Hepatocyte (in vitro differentiated cells): ENCODE measurements at regions not wholly inside any gene's neighbourhood (a gene's known extent, or its start where the extent isn't known, plus 50 kb on each side); places are given as distances from the start of the nearest gene placed in this dataset.

Source experiments
- DNase-seq: peaks from one replicate; pipeline ENCODE4 v3.0.0-alpha.2; 2016; ENCODE audit warnings: low spot score
- H2AFZ ChIP-seq: fragments of 200-600 bp; sonication (generic); 2 replicates; pipeline ENCODE4 v1.6.0; 2016; ENCODE audit warnings: antibody characterized with exemption, mild to moderate bottlenecking
- H3K27ac ChIP-seq: fragments of 200-600 bp; sonication (generic); 2 replicates; pipeline ENCODE4 v1.5.1; 2016; ENCODE audit warnings: mild to moderate bottlenecking
- H3K27me3 ChIP-seq: fragments of 200-600 bp; sonication (generic); 2 replicates; pipeline ENCODE4 v1.6.1; 2016
- H3K36me3 ChIP-seq: fragments of 200-600 bp; sonication (generic); replicated peaks from 2 replicates; pipeline ENCODE4 v1.5.1; 2016; ENCODE audit warnings: low read depth; ENCODE audit not compliant: insufficient read depth
- H3K4me1 ChIP-seq: fragments of 200-600 bp; sonication (generic); 2 replicates; pipeline ENCODE4 v1.5.1; 2016; ENCODE audit warnings: mild to moderate bottlenecking, moderate library complexity; ENCODE audit not compliant: insufficient read depth
- H3K4me2 ChIP-seq: fragments of 200-600 bp; sonication (generic); 2 replicates; pipeline ENCODE4 v1.6.0; 2016
- H3K4me3 ChIP-seq: fragments of 200-600 bp; sonication (generic); 2 replicates; pipeline ENCODE4 v1.5.1; 2016; ENCODE audit warnings: mild to moderate bottlenecking
- H3K79me2 ChIP-seq: fragments of 200-600 bp; sonication (generic); 2 replicates; pipeline ENCODE4 v1.6.0; 2017; ENCODE audit warnings: mild to moderate bottlenecking
- H3K9me2 ChIP-seq: fragments of 200-600 bp; sonication (generic); replicated peaks from 2 replicates; pipeline ENCODE4 v1.6.0; 2017; ENCODE audit warnings: mild to moderate bottlenecking; ENCODE audit not compliant: insufficient read depth
- H3K9me3 ChIP-seq: fragments of 200-600 bp; sonication (generic); 2 replicates; pipeline ENCODE4 v1.5.1; 2016; ENCODE audit warnings: low read depth, mild to moderate bottlenecking
- H4K20me1 ChIP-seq: fragments of 200-600 bp; sonication (generic); 2 replicates; pipeline ENCODE4 v1.6.0; 2016; ENCODE audit warnings: mild to moderate bottlenecking; ENCODE audit not compliant: insufficient read depth, poor library complexity, severe bottlenecking
- EZH2 ChIP-seq: fragments of 200-600 bp; sonication (generic); IDR thresholded peaks from 2 replicates; pipeline ENCODE4 v1.6.1; 2016; ENCODE audit warnings: antibody characterized with exemption, mild to moderate bottlenecking, borderline replicate concordance
- EZH2phosphoT487 ChIP-seq: fragments of 200-600 bp; sonication (generic); IDR thresholded peaks from one replicate; pipeline ENCODE4 v1.6.1; 2018; ENCODE audit warnings: antibody characterized with exemption, mild to moderate bottlenecking, low read depth, moderate library complexity; ENCODE audit not compliant: unreplicated experiment, severe bottlenecking
- WGBS: methylation state at CpG from one replicate; pipeline ENCODE4 v1.1.6; 2016; ENCODE audit warnings: low lambda C conversion rate; ENCODE audit errors: missing lambda C conversion rate; 5-methylcytosine and 5-hydroxymethylcytosine counted together
- TF ChIP-seq, protein P1 (sequence below): fragments of 200-600 bp; sonication (generic); IDR thresholded peaks from 2 replicates; pipeline ENCODE4 v1.5.1; 2016; ENCODE audit warnings: antibody characterized with exemption, mild to moderate bottlenecking; ENCODE audit not compliant: poor library complexity

DNA sequence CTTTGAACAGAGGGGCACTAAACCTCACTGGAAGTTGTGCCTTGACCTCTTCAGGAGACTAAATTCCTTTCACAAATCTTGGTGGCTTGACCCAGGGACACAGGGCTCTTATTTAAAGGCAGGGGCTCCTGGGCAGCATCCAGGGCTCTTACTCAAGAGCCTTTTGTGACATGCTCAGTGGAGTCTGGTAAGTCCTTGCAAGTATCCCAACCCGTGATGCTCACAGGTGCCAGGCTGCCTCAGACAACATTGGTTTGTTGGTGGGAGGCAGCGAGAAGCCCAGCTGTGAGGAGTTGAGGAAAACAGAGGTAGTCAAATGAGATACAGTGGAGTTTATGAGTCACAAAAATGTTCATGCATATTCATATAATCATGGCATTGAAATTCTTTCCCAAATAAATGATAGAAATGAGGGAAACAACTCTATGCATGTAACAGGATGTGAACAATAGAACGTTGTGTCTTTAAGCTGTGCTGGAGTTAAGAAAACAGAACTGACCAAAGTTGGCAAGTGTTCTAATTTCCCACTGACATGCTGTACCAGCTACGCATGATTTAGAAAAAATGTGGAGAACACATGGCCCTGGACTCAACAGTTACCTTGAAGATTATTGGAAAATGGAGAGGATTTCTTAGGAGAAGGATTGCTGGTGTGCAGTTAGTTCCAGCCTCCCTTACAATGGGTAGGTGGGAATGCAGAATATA lies 654.5 kb upstream of the COBL start:
- Histone ChIP-seq H3K79me2 (no peaks in the 10 kb centered on the region), H2AFZ (no peak overlapping the region), H3K4me2 (no peak overlapping the region), H3K27me3 (no peaks in the 10 kb centered on the region), H3K4me3 (no peak overlapping the region), H3K9me3 (no peaks in the 10 kb centered on the region), H4K20me1 (no peaks in the 10 kb centered on the region), H3K27ac (no peak overlapping the region), H3K9me2 (no peaks in the 10 kb centered on the region), H3K4me1 (no peaks in the 10 kb centered on the region), H3K36me3 (no peaks in the 10 kb centered on the region)
- TF ChIP-seq, protein P1, sequence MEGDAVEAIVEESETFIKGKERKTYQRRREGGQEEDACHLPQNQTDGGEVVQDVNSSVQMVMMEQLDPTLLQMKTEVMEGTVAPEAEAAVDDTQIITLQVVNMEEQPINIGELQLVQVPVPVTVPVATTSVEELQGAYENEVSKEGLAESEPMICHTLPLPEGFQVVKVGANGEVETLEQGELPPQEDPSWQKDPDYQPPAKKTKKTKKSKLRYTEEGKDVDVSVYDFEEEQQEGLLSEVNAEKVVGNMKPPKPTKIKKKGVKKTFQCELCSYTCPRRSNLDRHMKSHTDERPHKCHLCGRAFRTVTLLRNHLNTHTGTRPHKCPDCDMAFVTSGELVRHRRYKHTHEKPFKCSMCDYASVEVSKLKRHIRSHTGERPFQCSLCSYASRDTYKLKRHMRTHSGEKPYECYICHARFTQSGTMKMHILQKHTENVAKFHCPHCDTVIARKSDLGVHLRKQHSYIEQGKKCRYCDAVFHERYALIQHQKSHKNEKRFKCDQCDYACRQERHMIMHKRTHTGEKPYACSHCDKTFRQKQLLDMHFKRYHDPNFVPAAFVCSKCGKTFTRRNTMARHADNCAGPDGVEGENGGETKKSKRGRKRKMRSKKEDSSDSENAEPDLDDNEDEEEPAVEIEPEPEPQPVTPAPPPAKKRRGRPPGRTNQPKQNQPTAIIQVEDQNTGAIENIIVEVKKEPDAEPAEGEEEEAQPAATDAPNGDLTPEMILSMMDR = no peak
- no peak for TF ChIP-seq EZH2
- no peak for TF ChIP-seq EZH2phosphoT487
- no peak for DNase-seq
- WGBS = 86% methylated on average over 4 of the region's 4 CpGs

DNA sequence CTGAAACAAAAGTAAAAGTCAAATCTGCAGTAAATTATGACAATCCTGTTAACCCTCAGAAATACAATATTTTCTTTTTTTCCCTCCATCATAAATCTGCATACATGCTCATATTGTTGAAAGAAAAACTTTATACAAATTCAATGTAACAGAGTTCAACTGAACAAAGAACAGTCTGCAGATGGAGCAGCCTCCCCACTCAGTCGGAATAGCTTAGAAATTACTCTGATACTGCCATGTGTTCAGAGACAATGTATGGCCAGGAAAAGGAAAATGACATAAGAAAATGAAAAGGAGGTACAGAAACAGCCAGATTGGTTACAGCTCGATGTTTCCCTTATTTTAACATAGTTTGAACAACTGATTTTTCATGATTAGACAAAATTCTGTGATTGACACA lies 651.9 kb upstream of the COBL start:
- no peaks in the 10 kb centered on the region for H3K9me3 ChIP-seq
- H3K27me3 ChIP-seq = no peaks in the 10 kb centered on the region
- no peaks in the 10 kb centered on the region for H4K20me1 ChIP-seq
- no peaks in the 10 kb centered on the region for H3K79me2 ChIP-seq
- H3K36me3 ChIP-seq = no peaks in the 10 kb centered on the region
- H3K9me2 ChIP-seq = no peaks in the 10 kb centered on the region
- no peak overlapping the region for H2AFZ ChIP-seq
- WGBS = 83% methylated on average over 2 of the region's 2 CpGs
- no peak overlapping the region for H3K27ac ChIP-seq
- no peak for DNase-seq
- H3K4me2 ChIP-seq = no peak overlapping the region
- no peaks in the 10 kb centered on the region for H3K4me1 ChIP-seq
- H3K4me3 ChIP-seq = no peak overlapping the region
- TF ChIP-seq, protein P1 = no peak
- no peak for TF ChIP-seq EZH2phosphoT487
- no peak for TF ChIP-seq EZH2

DNA sequence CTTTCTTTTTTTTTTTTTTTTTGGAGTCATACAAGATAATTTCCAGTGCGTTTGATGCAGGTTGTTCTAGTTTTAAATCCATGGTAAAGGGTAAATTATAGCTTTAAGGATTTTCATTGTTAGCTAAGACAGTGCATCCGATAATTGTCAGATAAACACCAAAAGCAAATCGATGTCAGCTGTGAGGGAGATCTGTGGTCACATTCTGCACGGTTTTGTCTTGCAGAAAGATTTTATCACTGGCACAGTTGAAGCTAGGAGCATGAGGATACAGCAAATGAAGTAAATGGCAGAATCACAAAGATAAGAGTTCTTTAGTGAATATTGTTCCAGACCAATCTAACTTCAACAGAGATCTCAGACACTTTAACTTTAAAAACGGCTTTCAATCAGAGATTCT lies 648.8 kb upstream of the COBL start:
- no peak for DNase-seq
- H3K27me3 ChIP-seq = no peaks in the 10 kb centered on the region
- WGBS = 30% methylated on average over 5 of the region's 5 CpGs

More for the DNA sequence above, 648.8 kb upstream of the COBL start:
- H3K36me3 ChIP-seq = no peaks in the 10 kb centered on the region
- H3K4me3 ChIP-seq = no peak overlapping the region
- H3K9me2 ChIP-seq = no peaks in the 10 kb centered on the region
- no peaks in the 10 kb centered on the region for H3K9me3 ChIP-seq
- no peak overlapping the region for H3K4me2 ChIP-seq
- TF ChIP-seq, protein P1 = no peak
- TF ChIP-seq EZH2phosphoT487 (no peak), EZH2 (no peak)
- no peaks in the 10 kb centered on the region for H3K4me1 ChIP-seq
- no peak overlapping the region for H2AFZ ChIP-seq
- no peaks in the 10 kb centered on the region for H4K20me1 ChIP-seq
- no peak overlapping the region for H3K27ac ChIP-seq
- H3K79me2 ChIP-seq = no peaks in the 10 kb centered on the region
